AG04449 (cell line): ENCODE measurements at regions not wholly inside any gene's neighbourhood (a gene's known extent, or its start where the extent isn't known, plus 50 kb on each side); places are given as distances from the start of the nearest gene placed in this dataset.

Experiments
- CTCF ChIA-PET: fragments of 350-600 bp; formaldehyde crosslinking; extraction: SDS; loops from one replicate; lab custom pipeline; 2021; ENCODE audit warnings: antibody characterized with exemption; lab: Yijun Ruan, JAX
- POLR2A ChIA-PET: fragments of 400-600, 350-600 bp; formaldehyde crosslinking; extraction: SDS; loops from one replicate; lab custom pipeline; 2020; ENCODE audit warnings: antibody characterized with exemption, inconsistent platforms; lab: Yijun Ruan, JAX
- DNase-seq: peaks from one replicate; pipeline ENCODE4 v3.0.0-alpha.2; 2010; ENCODE audit warnings: low read depth, low spot score
- H3K4me3 ChIP-seq: 2 replicates; pipeline ENCODE4 v1.5.1; 2011; ENCODE audit warnings: low read depth, mild to moderate bottlenecking, control low read depth, low read length
- CTCF ChIP-seq: IDR thresholded peaks from one replicate; pipeline ENCODE4 v1.5.1; 2011; ENCODE audit warnings: mild to moderate bottlenecking, moderate library complexity, low read length, control low read depth, inconsistent platforms; ENCODE audit not compliant: insufficient read depth; ENCODE audit errors: missing control alignments

GRCh38 chr5:145588113-145588512 is 247.0 kb downstream of the PRELID2 start:
- POLR2A ChIA-PET = no interaction called here
- TF ChIP-seq CTCF = no peak
- no peak overlapping the region for H3K4me3 ChIP-seq
- DNase-seq = no peak
- CTCF ChIA-PET = interaction anchor here (0.9 kb wide), 1 partner anchor 24 kb away, joined by 3 read pairs; no protein-coding TSS in a partner anchor

- no peak overlapping the region for H3K4me3 ChIP-seq
- POLR2A ChIA-PET = no interaction called here
- CTCF ChIA-PET = interaction anchor here (0.9 kb wide), 1 partner anchor 23 kb away, joined by 3 read pairs; no protein-coding TSS in a partner anchor
- DNase-seq = peak; percentile 73
- no peak for TF ChIP-seq CTCF
Observed at GRCh38 chr5:145587710-145588109, 247.4 kb downstream of the PRELID2 start.

GRCh38 chr5:145587308-145587672 is 247.9 kb downstream of the PRELID2 start:
- CTCF ChIA-PET = interaction anchor here (0.9 kb wide), 1 partner anchor 23 kb away, joined by 3 read pairs; no protein-coding TSS in a partner anchor
- no peak for TF ChIP-seq CTCF
- POLR2A ChIA-PET = no interaction called here
- DNase-seq = no peak
- no peak overlapping the region for H3K4me3 ChIP-seq

GRCh38 chr5:145586661-145587307 is 248.4 kb downstream of the PRELID2 start:
- POLR2A ChIA-PET = no interaction called here
- TF ChIP-seq CTCF = no peak
- H3K4me3 ChIP-seq = no peak overlapping the region
- CTCF ChIA-PET = no interaction called here
- DNase-seq = no peak

- no peak overlapping the region for H3K4me3 ChIP-seq
- DNase-seq = no peak
- ChIA-PET CTCF (no interaction called here), POLR2A (no interaction called here)
- no peak for TF ChIP-seq CTCF
Observed at GRCh38 chr5:145585443-145586148, 249.5 kb downstream of the PRELID2 start.

- no peak overlapping the region for H3K4me3 ChIP-seq
- ChIA-PET CTCF (no interaction called here), POLR2A (interaction anchor here (0.5 kb wide), 1 partner anchor 10 kb away, joined by 3 read pairs; no protein-coding TSS in a partner anchor)
- no peak for TF ChIP-seq CTCF
- DNase-seq = no peak
Observed at GRCh38 chr5:145579301-145579700, 255.8 kb downstream of the PRELID2 start.
